ENCODE measurements at regions not wholly inside any gene's neighbourhood (a gene's known extent, or its start where the extent isn't known, plus 50 kb on each side); places are given as distances from the start of the nearest gene placed in this dataset.
A peak's percentile ranks its signal among the peaks of the same experiment; 100 is the strongest.

DNA sequence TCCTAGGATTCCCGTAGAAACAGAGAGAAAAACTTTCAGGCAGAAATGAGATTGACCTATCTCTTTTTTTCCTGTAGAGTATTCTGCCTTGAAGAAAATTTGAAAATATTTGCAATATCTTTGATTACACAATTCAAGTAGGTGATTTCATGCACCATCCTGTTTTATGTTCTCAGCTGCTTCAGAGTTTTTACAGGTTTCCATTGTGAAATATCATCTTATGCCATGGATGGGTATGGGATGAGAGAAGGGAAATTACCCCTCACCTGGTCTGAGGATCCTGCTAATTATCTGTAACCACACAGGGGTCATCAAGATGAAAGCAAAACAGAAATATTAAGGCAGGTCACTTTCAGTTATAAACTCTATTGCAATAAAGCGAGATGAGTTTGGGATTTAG is 264.8 kb downstream of the TXNL1 start:
- Histone ChIP-seq H3K4me3 (ENCODE audit: insufficient read depth, low read length) (no peak overlapping the region), H3K79me2 (ENCODE audit: insufficient read depth, low read length) (no peaks in the 10 kb centered on the region), H3K36me3 (ENCODE audit: insufficient read depth, low read length) (no peaks in the 10 kb centered on the region), H3K9me3 (ENCODE audit: low read depth, low read length) (no peaks in the 10 kb centered on the region), H3K27ac (ENCODE audit: low read depth, low read length) (no peak overlapping the region), H3K27me3 (ENCODE audit: insufficient read depth, low read length) (no peaks in the 10 kb centered on the region), H4K20me1 (ENCODE audit: insufficient read depth, low read length) (no peaks in the 10 kb centered on the region), H2AFZ (ENCODE audit: low read length) (peak overlapping the region; percentile 79), H3K4me2 (ENCODE audit: insufficient read depth, low read length) (peak overlapping the region; percentile 59), H3K4me1 (ENCODE audit: insufficient read depth, low read length) (peaks cover 10% of the 10 kb centered on the region)
- DNase-seq (ENCODE audit: insufficient read length, low spot score, missing footprints): no peak
- TF ChIP-seq, protein P1, sequence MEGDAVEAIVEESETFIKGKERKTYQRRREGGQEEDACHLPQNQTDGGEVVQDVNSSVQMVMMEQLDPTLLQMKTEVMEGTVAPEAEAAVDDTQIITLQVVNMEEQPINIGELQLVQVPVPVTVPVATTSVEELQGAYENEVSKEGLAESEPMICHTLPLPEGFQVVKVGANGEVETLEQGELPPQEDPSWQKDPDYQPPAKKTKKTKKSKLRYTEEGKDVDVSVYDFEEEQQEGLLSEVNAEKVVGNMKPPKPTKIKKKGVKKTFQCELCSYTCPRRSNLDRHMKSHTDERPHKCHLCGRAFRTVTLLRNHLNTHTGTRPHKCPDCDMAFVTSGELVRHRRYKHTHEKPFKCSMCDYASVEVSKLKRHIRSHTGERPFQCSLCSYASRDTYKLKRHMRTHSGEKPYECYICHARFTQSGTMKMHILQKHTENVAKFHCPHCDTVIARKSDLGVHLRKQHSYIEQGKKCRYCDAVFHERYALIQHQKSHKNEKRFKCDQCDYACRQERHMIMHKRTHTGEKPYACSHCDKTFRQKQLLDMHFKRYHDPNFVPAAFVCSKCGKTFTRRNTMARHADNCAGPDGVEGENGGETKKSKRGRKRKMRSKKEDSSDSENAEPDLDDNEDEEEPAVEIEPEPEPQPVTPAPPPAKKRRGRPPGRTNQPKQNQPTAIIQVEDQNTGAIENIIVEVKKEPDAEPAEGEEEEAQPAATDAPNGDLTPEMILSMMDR (IDR thresholded peaks at IDR 0.05; ENCODE audit: extremely low read depth, low read depth, low read length): no peak

DNA sequence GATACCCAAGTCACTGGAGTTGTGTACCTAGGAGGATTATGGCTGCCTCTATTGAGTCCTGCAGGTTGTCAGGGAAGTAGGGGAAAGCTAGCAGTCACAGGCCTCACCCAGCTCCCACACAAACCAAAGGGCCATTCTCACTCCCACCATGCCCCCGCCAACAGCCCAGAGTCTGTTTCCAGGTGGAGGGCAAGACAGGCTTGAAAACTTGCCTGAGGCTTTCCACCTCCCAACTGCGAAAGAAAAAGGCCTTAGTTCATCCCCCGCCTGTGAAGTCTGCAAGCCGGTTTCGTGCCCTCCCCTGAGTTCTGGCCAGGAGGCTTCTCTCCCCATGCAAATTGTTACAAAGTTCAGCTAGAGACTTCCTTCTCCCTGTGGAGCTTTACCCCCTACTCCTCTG is 270.3 kb downstream of the TXNL1 start:
- Histone ChIP-seq H2AFZ (ENCODE audit: low read length) (no peak overlapping the region), H3K4me2 (ENCODE audit: insufficient read depth, low read length) (no peak overlapping the region), H3K36me3 (ENCODE audit: insufficient read depth, low read length) (no peaks in the 10 kb centered on the region), H3K27ac (ENCODE audit: low read depth, low read length) (no peak overlapping the region), H3K4me1 (ENCODE audit: insufficient read depth, low read length) (no peaks in the 10 kb centered on the region), H3K4me3 (ENCODE audit: insufficient read depth, low read length) (no peak overlapping the region), H3K9me3 (ENCODE audit: low read depth, low read length) (no peaks in the 10 kb centered on the region), H3K79me2 (ENCODE audit: insufficient read depth, low read length) (no peaks in the 10 kb centered on the region), H3K27me3 (ENCODE audit: insufficient read depth, low read length) (no peaks in the 10 kb centered on the region), H4K20me1 (ENCODE audit: insufficient read depth, low read length) (no peaks in the 10 kb centered on the region)
- no peak for DNase-seq (ENCODE audit: insufficient read length, low spot score, missing footprints)
- TF ChIP-seq, protein P1 (IDR thresholded peaks at IDR 0.05; ENCODE audit: extremely low read depth, low read depth, low read length): no peak

DNA sequence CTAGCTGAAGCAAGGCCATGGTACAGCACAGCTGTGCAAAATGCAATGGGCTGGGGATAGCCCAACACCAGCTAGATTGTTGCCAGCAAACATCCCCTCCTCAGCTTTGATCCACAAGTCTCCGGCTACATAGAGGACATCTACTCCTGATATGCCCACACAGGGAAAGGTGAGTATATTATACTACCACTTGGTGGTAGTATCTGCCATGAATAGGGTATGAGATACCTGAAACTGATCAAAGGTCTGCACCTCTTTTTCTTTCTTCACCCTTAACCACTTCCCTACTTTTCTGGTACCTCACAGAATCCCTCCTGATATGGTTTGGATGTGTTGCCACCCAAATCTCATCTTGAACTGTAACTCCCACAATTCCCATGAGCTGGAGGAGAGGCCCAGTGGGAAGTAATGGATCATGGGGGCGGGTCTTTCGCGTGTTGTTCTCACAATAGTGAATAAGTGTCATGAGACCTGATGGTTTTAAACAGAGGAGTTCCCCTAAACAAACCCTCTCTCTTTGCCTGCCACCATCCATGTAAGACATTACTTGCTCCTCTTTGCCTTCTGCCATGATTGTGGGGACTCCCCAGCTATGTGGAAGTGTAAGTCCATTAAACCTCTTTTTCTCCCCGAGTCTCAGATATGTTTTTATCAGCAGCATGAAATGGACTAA is 279.6 kb downstream of the TXNL1 start:
- Histone ChIP-seq H4K20me1 (ENCODE audit: insufficient read depth, low read length) (no peaks in the 10 kb centered on the region), H3K4me3 (ENCODE audit: insufficient read depth, low read length) (no peak overlapping the region), H2AFZ (ENCODE audit: low read length) (no peak overlapping the region), H3K9me3 (ENCODE audit: low read depth, low read length) (peaks cover 2% of the 10 kb centered on the region), H3K4me1 (ENCODE audit: insufficient read depth, low read length) (no peaks in the 10 kb centered on the region), H3K36me3 (ENCODE audit: insufficient read depth, low read length) (no peaks in the 10 kb centered on the region), H3K27me3 (ENCODE audit: insufficient read depth, low read length) (no peaks in the 10 kb centered on the region), H3K79me2 (ENCODE audit: insufficient read depth, low read length) (no peaks in the 10 kb centered on the region), H3K4me2 (ENCODE audit: insufficient read depth, low read length) (no peak overlapping the region), H3K27ac (ENCODE audit: low read depth, low read length) (no peak overlapping the region)
- TF ChIP-seq, protein P1 (IDR thresholded peaks at IDR 0.05; ENCODE audit: extremely low read depth, low read depth, low read length): peak; percentile 8
- no peak for DNase-seq (ENCODE audit: insufficient read length, low spot score, missing footprints)

DNA sequence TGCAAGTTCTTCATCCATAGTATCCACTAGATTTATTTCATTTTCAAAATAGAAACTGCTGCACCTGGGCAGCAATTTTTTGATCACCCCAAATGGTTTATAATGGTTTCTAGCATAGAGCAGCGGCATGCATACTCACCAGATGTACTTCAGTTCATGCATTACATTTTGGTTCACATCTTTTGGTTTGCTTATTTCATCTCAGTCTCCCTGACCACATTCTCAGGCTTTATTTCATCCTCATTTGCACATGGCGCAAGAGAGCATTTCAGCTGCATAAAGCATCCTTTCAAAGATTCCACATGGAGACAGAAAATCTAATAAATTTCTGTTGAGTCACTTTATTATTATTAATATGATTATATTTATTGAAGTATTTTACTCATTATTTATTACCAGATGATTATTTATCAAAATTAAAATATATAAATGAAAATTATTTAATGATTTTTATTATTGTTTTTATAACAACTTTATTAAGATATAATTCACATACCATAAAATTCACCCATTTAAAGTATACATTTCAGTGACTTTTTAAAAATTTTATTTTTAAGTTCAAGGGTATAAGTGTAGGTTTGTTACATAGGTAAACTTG is 284.6 kb downstream of the TXNL1 start:
- Histone ChIP-seq H3K79me2 (ENCODE audit: insufficient read depth, low read length) (no peaks in the 10 kb centered on the region), H3K27me3 (ENCODE audit: insufficient read depth, low read length) (no peaks in the 10 kb centered on the region), H3K4me1 (ENCODE audit: insufficient read depth, low read length) (no peaks in the 10 kb centered on the region), H3K9me3 (ENCODE audit: low read depth, low read length) (no peaks in the 10 kb centered on the region), H3K4me2 (ENCODE audit: insufficient read depth, low read length) (no peak overlapping the region), H4K20me1 (ENCODE audit: insufficient read depth, low read length) (no peaks in the 10 kb centered on the region), H2AFZ (ENCODE audit: low read length) (no peak overlapping the region), H3K36me3 (ENCODE audit: insufficient read depth, low read length) (no peaks in the 10 kb centered on the region), H3K4me3 (ENCODE audit: insufficient read depth, low read length) (no peak overlapping the region), H3K27ac (ENCODE audit: low read depth, low read length) (no peak overlapping the region)
- no peak for DNase-seq (ENCODE audit: insufficient read length, low spot score, missing footprints)
- TF ChIP-seq, protein P1 (IDR thresholded peaks at IDR 0.05; ENCODE audit: extremely low read depth, low read depth, low read length): no peak

Data from osteoblast (primary cell).